Transverse colon (tissue), 4 donors: ENCODE measurements at regions not wholly inside any gene's neighbourhood (a gene's known extent, or its start where the extent isn't known, plus 50 kb on each side); places are given as distances from the start of the nearest gene placed in this dataset.

Experiments used
- DNase-seq: peaks from one replicate; pipeline ENCODE4 v3.0.0-alpha.2; 2019
- H3K27ac ChIP-seq, 4 donors: fragments of 200-600 bp; sonication (generic); 2 replicates each; pipeline ENCODE4 v1.5.1; 2016 to 2018; ENCODE audit warnings: inconsistent platforms in 4 of 4
- H3K27me3 ChIP-seq: fragments of 200-600 bp; sonication (generic); 2 replicates; pipeline ENCODE4 v1.5.1; 2017; ENCODE audit warnings: inconsistent platforms
- H3K36me3 ChIP-seq, 4 donors: fragments of 200-600 bp; sonication (generic); 2 replicates each; pipeline ENCODE4 v1.5.1; 2017 to 2019; ENCODE audit warnings: inconsistent platforms in 4 of 4
- H3K4me1 ChIP-seq, 4 donors: fragments of 200-600 bp; sonication (generic); 2 replicates each; pipeline ENCODE4 v1.5.1; 2017 to 2020; ENCODE audit warnings: inconsistent platforms in 4 of 4
- H3K4me3 ChIP-seq, 4 donors: fragments of 200-600 bp; sonication (generic); 1 replicate in 1 of 4; 2 replicates in 3 of 4; pipeline versions ENCODE4 v1.5.1 to v1.6.1; 2017 to 2019; ENCODE audit warnings: inconsistent platforms in 4 of 4
- H3K9me3 ChIP-seq, 2 donors: fragments of 200-600 bp; sonication (generic); 2 replicates each; pipeline ENCODE4 v1.5.1; 2017 to 2019; ENCODE audit warnings: inconsistent platforms in 2 of 2
- CTCF ChIP-seq, 5 experiments: fragments of 200-600 bp in 3 of 5; fragments of 450-650 bp in 2 of 5; sonication (generic) in 3 of 5; IDR thresholded peaks; 1 replicate in 2 of 5; 2 replicates in 3 of 5; pipeline ENCODE4 v1.5.1; 2016 to 2017; ENCODE audit warnings: antibody characterized with exemption in 5 of 5, inconsistent platforms in 3 of 5, mild to moderate bottlenecking in 2 of 5, moderate library complexity in 1 of 5
- EP300 ChIP-seq: sonication (generic); formaldehyde crosslinking; IDR thresholded peaks from one replicate; pipeline ENCODE4 v1.6.1; 2017; ENCODE audit warnings: antibody characterized with exemption, low read depth
- POLR2A ChIP-seq: fragments of 450-650 bp; IDR thresholded peaks from one replicate; pipeline ENCODE4 v1.6.1; 2016; ENCODE audit warnings: antibody characterized with exemption, mild to moderate bottlenecking, moderate library complexity
- POLR2AphosphoS5 ChIP-seq, 3 donors: sonication (generic); formaldehyde crosslinking; IDR thresholded peaks; one replicate each; pipeline ENCODE4 v1.6.1; 2016; ENCODE audit warnings: antibody characterized with exemption in 3 of 3
- WGBS, 2 donors: methylation state at CpG; one replicate each; pipeline ENCODE4 v1.1.5; 2018; ENCODE audit warnings: low coverage in 1 of 2; 5-methylcytosine and 5-hydroxymethylcytosine counted together
- in situ Hi-C, 4 donors: fragments of 200-750 bp; cut with MboI; loops; one replicate each; pipeline versions ENCODE4 v1.15.0 to v1.15.1; 2017; ENCODE audit warnings: low sequenced_read_pairs in 3 of 4, low pct_ligation_motif_present in 1 of 4, low pct_unique_long_range_greater_than_20kb in 1 of 4
- intact Hi-C: fragments of 100-400 bp; cut with DNase I; formaldehyde crosslinking; loops from one replicate; pipeline ENCODE4 v1.15.1; 2023; ENCODE audit warnings: low total_unique reads

DNA sequence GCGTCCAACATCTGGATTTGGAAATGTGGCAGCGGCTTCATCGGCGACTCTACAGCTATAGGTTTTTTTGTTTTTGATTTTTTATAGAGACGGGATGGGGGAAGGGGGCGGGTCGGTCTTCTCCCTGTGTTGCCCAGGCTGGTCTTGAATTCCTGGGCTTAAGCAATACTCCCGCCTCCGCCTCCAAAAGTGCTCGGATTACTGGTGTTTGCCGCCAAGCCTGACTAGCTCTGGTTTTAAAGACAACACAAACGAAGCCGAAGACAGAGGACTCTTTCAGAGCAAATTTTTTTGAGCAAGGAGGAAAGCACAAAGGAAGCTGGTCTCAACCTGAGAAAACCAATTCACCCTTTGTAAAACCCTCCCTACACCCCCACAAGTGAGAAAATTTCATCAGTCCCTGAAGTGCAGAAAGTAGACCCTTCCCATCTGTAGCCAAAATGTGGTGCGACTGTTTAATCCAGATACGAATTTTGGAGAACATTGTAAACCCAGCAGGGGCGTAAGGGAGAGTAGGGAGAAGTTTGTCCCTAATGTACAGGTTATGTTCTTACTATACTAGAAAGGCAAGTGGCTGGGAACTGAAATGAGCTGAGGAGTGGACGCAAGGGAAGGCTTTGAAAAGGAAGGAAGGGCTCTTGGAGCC lies 185.9 kb downstream of the TRIM27 start:
- intact Hi-C loops: no loop called here
- Histone ChIP-seq H3K27me3 (peaks cover 100% of the 10 kb centered on the region), H3K36me3 (no peaks in the 10 kb centered on the region), H3K9me3 (no peaks in the 10 kb centered on the region), H3K4me3 (no peak overlapping the region), H3K27ac (no peak overlapping the region), H3K4me1 (no peaks in the 10 kb centered on the region)
- DNase-seq: no peak
- in situ Hi-C loops: no loop called here
- 31 to 50% methylated on average over 16 to 17 of the region's 17 CpGs for WGBS, 2 donors
- no peak for TF ChIP-seq CTCF (IDR thresholded peaks at IDR 0.05)
- no peak for TF ChIP-seq POLR2A
- no peak for TF ChIP-seq POLR2AphosphoS5 (IDR thresholded peaks at IDR 0.05)
- no peak for TF ChIP-seq EP300

GRCh38 chr6:28738396-28738765 lies 185.4 kb downstream of the TRIM27 start:
- H3K4me1 ChIP-seq: no peaks in the 10 kb centered on the region

GRCh38 chr6:28741363-28741762 lies 182.4 kb downstream of the TRIM27 start:
- Histone ChIP-seq H3K4me1 (no peaks in the 10 kb centered on the region), H3K9me3 (no peaks in the 10 kb centered on the region), H3K27me3 (peaks cover 98% of the 10 kb centered on the region), H3K27ac (no peak overlapping the region), H3K36me3 (no peaks in the 10 kb centered on the region), H3K4me3 (no peak overlapping the region)
- TF ChIP-seq POLR2A (no peak), POLR2AphosphoS5 (IDR thresholded peaks at IDR 0.05) (no peak), CTCF (IDR thresholded peaks at IDR 0.05) (no peak), EP300 (no peak)
- intact Hi-C loops (no loop called here), in situ Hi-C loops (no loop called here)
- no peak for DNase-seq
- WGBS, 2 donors: 54 to 58% methylated on average over 3 of the region's 3 CpGs

More at GRCh38 chr6:28738396-28738765, 185.4 kb downstream of the TRIM27 start:
- H3K27me3 ChIP-seq: peaks cover 100% of the 10 kb centered on the region
- no peak overlapping the region for H3K27ac ChIP-seq
- in situ Hi-C loops: no loop called here
- no peak overlapping the region for H3K4me3 ChIP-seq
- 10 to 33% methylated on average over 15 to 16 of the region's 16 CpGs for WGBS, 2 donors
- no peaks in the 10 kb centered on the region for H3K36me3 ChIP-seq
- no peaks in the 10 kb centered on the region for H3K9me3 ChIP-seq
- intact Hi-C loops: no loop called here
- no peak for DNase-seq
- TF ChIP-seq CTCF (IDR thresholded peaks at IDR 0.05) (no peak), POLR2AphosphoS5 (IDR thresholded peaks at IDR 0.05) (no peak), POLR2A (no peak), EP300 (no peak)

- Histone ChIP-seq H3K27me3 (peaks cover 94% of the 10 kb centered on the region), H3K4me3 (no peak overlapping the region), H3K4me1 (no peaks in the 10 kb centered on the region), H3K36me3 (no peaks in the 10 kb centered on the region), H3K9me3 (no peaks in the 10 kb centered on the region), H3K27ac (no peak overlapping the region)
- WGBS, 2 donors: 1 to 37% methylated on average over 15 to 19 of the region's 19 CpGs
- intact Hi-C loops: no loop called here
- in situ Hi-C loops: no loop called here
- no peak for DNase-seq
- TF ChIP-seq EP300 (no peak), CTCF (IDR thresholded peaks at IDR 0.05) (no peak), POLR2A (no peak), POLR2AphosphoS5 (IDR thresholded peaks at IDR 0.05) (no peak)
These were observed 181.0 kb downstream of the TRIM27 start for GRCh38 chr6:28742668-28743270.
